ENCODE measurements at regions not wholly inside any gene's neighbourhood (a gene's known extent, or its start where the extent isn't known, plus 50 kb on each side); places are given as distances from the start of the nearest gene placed in this dataset.

GRCh38 chr14:38948576-38948975, 154.5 kb downstream of the SEC23A start:
- FAIRE-seq (no peak), DNase-seq (ENCODE audit: extremely low read depth in 1 of 4, low spot score in 3 of 4) (no peak), ATAC-seq (no peak)
- Histone ChIP-seq H3K36me3 (ENCODE audit: control insufficient read depth, insufficient read depth, low read length) (no peaks in the 10 kb centered on the region), H3K27me3 (ENCODE audit: control insufficient read depth in 2 of 2, insufficient read depth in 2 of 2, low read length in 2 of 2) (no peaks in the 10 kb centered on the region), H3K9me1 (ENCODE audit: control insufficient read depth, insufficient read depth, low read length) (no peaks in the 10 kb centered on the region), H3K4me3 (no peak overlapping the region), H3K27ac (ENCODE audit: extremely low read depth, low read depth, low read length) (no peak overlapping the region), H3K4me2 (ENCODE audit: insufficient read depth, low read length) (no peak overlapping the region), H3K9ac (ENCODE audit: insufficient read depth in 1 of 2, low read depth in 2 of 2, low read length in 2 of 2) (no peak overlapping the region), H3K4me1 (replicated peaks in 1 of 2; ENCODE audit: control insufficient read depth in 2 of 2, insufficient read depth in 2 of 2, low read length in 2 of 2) (no peaks in the 10 kb centered on the region), H3K9me3 (replicated peaks; ENCODE audit: control insufficient read depth, insufficient read depth, low read depth, low read length) (no peaks in the 10 kb centered on the region), H4K20me1 (replicated peaks; ENCODE audit: control insufficient read depth, insufficient read depth, low read length) (no peaks in the 10 kb centered on the region), H3K79me2 (ENCODE audit: control insufficient read depth, insufficient read depth, low read length) (no peaks in the 10 kb centered on the region), H2AFZ (ENCODE audit: low read depth, low read length) (no peak overlapping the region)
- intact Hi-C loops (cut with micrococcal nuclease): loop anchor here (10.0 kb wide), 1 partner anchor 66 kb away; no protein-coding TSS in a partner anchor
- CTCF ChIA-PET (ENCODE audit: low intra/inter-chr PET ratio): no interaction called here
- whole genome bisulfite sequencing (ENCODE audit: insufficient coverage, low coverage, missing lambda C conversion rate): 0% methylated on average over 5 of the region's 6 CpGs
- in situ Hi-C loops (cut with MboI): no loop called here
- POLR2A ChIA-PET: no interaction called here
- BruUV-seq (replicated peaks): no TSS peak
- TF ChIP-seq CBFA2T3 (IDR thresholded peaks at IDR 0.05) (no peak), TARDBP (IDR thresholded peaks at IDR 0.05) (no peak), CSDE1 (IDR thresholded peaks at IDR 0.05) (no peak), CEBPZ (IDR thresholded peaks at IDR 0.05; ENCODE audit: borderline replicate concordance, low read depth, low read length) (no peak), POLR2AphosphoS2 (IDR thresholded peaks at IDR 0.05; ENCODE audit: low read length) (no peak), ZNF644 (tag; IDR thresholded peaks at IDR 0.05; ENCODE audit: low read depth) (no peak), JUN (IDR thresholded peaks at IDR 0.05; ENCODE audit: borderline replicate concordance, low read depth, low read length) (no peak), JUN (CRISPR knock-in tag; IDR thresholded peaks at IDR 0.05; ENCODE audit: borderline replicate concordance) (no peak), XRCC5 (IDR thresholded peaks at IDR 0.05; ENCODE audit: low read depth, low read length) (no peak)
- TF ChIP-seq, protein P1, sequence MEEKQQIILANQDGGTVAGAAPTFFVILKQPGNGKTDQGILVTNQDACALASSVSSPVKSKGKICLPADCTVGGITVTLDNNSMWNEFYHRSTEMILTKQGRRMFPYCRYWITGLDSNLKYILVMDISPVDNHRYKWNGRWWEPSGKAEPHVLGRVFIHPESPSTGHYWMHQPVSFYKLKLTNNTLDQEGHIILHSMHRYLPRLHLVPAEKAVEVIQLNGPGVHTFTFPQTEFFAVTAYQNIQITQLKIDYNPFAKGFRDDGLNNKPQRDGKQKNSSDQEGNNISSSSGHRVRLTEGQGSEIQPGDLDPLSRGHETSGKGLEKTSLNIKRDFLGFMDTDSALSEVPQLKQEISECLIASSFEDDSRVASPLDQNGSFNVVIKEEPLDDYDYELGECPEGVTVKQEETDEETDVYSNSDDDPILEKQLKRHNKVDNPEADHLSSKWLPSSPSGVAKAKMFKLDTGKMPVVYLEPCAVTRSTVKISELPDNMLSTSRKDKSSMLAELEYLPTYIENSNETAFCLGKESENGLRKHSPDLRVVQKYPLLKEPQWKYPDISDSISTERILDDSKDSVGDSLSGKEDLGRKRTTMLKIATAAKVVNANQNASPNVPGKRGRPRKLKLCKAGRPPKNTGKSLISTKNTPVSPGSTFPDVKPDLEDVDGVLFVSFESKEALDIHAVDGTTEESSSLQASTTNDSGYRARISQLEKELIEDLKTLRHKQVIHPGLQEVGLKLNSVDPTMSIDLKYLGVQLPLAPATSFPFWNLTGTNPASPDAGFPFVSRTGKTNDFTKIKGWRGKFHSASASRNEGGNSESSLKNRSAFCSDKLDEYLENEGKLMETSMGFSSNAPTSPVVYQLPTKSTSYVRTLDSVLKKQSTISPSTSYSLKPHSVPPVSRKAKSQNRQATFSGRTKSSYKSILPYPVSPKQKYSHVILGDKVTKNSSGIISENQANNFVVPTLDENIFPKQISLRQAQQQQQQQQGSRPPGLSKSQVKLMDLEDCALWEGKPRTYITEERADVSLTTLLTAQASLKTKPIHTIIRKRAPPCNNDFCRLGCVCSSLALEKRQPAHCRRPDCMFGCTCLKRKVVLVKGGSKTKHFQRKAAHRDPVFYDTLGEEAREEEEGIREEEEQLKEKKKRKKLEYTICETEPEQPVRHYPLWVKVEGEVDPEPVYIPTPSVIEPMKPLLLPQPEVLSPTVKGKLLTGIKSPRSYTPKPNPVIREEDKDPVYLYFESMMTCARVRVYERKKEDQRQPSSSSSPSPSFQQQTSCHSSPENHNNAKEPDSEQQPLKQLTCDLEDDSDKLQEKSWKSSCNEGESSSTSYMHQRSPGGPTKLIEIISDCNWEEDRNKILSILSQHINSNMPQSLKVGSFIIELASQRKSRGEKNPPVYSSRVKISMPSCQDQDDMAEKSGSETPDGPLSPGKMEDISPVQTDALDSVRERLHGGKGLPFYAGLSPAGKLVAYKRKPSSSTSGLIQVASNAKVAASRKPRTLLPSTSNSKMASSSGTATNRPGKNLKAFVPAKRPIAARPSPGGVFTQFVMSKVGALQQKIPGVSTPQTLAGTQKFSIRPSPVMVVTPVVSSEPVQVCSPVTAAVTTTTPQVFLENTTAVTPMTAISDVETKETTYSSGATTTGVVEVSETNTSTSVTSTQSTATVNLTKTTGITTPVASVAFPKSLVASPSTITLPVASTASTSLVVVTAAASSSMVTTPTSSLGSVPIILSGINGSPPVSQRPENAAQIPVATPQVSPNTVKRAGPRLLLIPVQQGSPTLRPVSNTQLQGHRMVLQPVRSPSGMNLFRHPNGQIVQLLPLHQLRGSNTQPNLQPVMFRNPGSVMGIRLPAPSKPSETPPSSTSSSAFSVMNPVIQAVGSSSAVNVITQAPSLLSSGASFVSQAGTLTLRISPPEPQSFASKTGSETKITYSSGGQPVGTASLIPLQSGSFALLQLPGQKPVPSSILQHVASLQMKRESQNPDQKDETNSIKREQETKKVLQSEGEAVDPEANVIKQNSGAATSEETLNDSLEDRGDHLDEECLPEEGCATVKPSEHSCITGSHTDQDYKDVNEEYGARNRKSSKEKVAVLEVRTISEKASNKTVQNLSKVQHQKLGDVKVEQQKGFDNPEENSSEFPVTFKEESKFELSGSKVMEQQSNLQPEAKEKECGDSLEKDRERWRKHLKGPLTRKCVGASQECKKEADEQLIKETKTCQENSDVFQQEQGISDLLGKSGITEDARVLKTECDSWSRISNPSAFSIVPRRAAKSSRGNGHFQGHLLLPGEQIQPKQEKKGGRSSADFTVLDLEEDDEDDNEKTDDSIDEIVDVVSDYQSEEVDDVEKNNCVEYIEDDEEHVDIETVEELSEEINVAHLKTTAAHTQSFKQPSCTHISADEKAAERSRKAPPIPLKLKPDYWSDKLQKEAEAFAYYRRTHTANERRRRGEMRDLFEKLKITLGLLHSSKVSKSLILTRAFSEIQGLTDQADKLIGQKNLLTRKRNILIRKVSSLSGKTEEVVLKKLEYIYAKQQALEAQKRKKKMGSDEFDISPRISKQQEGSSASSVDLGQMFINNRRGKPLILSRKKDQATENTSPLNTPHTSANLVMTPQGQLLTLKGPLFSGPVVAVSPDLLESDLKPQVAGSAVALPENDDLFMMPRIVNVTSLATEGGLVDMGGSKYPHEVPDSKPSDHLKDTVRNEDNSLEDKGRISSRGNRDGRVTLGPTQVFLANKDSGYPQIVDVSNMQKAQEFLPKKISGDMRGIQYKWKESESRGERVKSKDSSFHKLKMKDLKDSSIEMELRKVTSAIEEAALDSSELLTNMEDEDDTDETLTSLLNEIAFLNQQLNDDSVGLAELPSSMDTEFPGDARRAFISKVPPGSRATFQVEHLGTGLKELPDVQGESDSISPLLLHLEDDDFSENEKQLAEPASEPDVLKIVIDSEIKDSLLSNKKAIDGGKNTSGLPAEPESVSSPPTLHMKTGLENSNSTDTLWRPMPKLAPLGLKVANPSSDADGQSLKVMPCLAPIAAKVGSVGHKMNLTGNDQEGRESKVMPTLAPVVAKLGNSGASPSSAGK (IDR thresholded peaks at IDR 0.05): no peak
